Neural cell (in vitro differentiated cells): ENCODE measurements at regions not wholly inside any gene's neighbourhood (a gene's known extent, or its start where the extent isn't known, plus 50 kb on each side); places are given as distances from the start of the nearest gene placed in this dataset.

Source experiments
- H2AFZ ChIP-seq: fragments of 200-600, 300-800 bp; sonication (generic), shearing (Covaris generic); 2 replicates; pipeline ENCODE4 v1.6.0; 2014; ENCODE audit warnings: low read depth, mild to moderate bottlenecking, antibody characterized with exemption, low read length, moderate library complexity
- H3F3A ChIP-seq: fragments of 200-600 bp; shearing (Covaris generic); 2 replicates; pipeline ENCODE4 v1.6.1; 2016; ENCODE audit warnings: mild to moderate bottlenecking, moderate library complexity, mixed read lengths, antibody characterized with exemption, low read length; ENCODE audit not compliant: insufficient read depth, poor library complexity, severe bottlenecking
- H3K27ac ChIP-seq: fragments of 200-600, 300-800 bp; sonication (generic), shearing (Covaris generic); 2 replicates; pipeline ENCODE4 v1.5.1; 2014; ENCODE audit warnings: mild to moderate bottlenecking, low read length, moderate library complexity
- H3K27me3 ChIP-seq: fragments of 300-800, 200-600 bp; sonication (generic), shearing (Covaris generic); 2 replicates; pipeline ENCODE4 v1.6.0; 2014; ENCODE audit warnings: mild to moderate bottlenecking, low read depth, low read length, moderate library complexity; ENCODE audit not compliant: insufficient read depth
- H3K36me3 ChIP-seq: fragments of 300-800, 200-600 bp; sonication (generic), shearing (Covaris generic); 2 replicates; pipeline ENCODE4 v1.5.1; 2014; ENCODE audit warnings: mild to moderate bottlenecking, antibody characterized with exemption, low read length, moderate library complexity; ENCODE audit not compliant: insufficient read depth
- H3K4me2 ChIP-seq: fragments of 300-800, 200-600 bp; sonication (generic), shearing (Covaris generic); 2 replicates; pipeline ENCODE4 v1.6.0; 2014; ENCODE audit warnings: mild to moderate bottlenecking, low read length
- H3K4me3 ChIP-seq: fragments of 300-800, 200-600 bp; sonication (generic), shearing (Covaris generic); 2 replicates; pipeline ENCODE4 v1.5.1; 2014; ENCODE audit warnings: mild to moderate bottlenecking, low read length, moderate library complexity
- H3K79me2 ChIP-seq: fragments of 200-600 bp; shearing (Covaris generic); replicated peaks from 2 replicates; pipeline ENCODE4 v1.6.0; 2014; ENCODE audit warnings: mild to moderate bottlenecking, low read length, moderate library complexity; ENCODE audit not compliant: insufficient read depth
- H3K9ac ChIP-seq: fragments of 300-800, 200-600 bp; sonication (generic), shearing (Covaris generic); 2 replicates; pipeline ENCODE4 v1.6.1; 2016; ENCODE audit warnings: mild to moderate bottlenecking, low read length, mixed read lengths
- H3K9me2 ChIP-seq: fragments of 200-600 bp; shearing (Covaris generic); 2 replicates; pipeline ENCODE4 v1.6.1; 2016; ENCODE audit warnings: mild to moderate bottlenecking, low read length, mixed read lengths; ENCODE audit not compliant: insufficient read depth
- H3K9me3 ChIP-seq: fragments of 200-600, 300-800 bp; sonication (generic), shearing (Covaris generic); 2 replicates; pipeline ENCODE4 v1.6.1; 2016; ENCODE audit warnings: mild to moderate bottlenecking, mixed run types, low read length, moderate library complexity, mixed read lengths
- H4K20me1 ChIP-seq: fragments of 200-600 bp; shearing (Covaris generic); 2 replicates; pipeline ENCODE4 v1.6.1; 2016; ENCODE audit warnings: mild to moderate bottlenecking, mixed run types; ENCODE audit not compliant: insufficient read depth
- EP300 ChIP-seq: fragments of 450-650 bp; conservative IDR thresholded peaks from 2 replicates; pipeline ENCODE4 v1.6.1; 2014; ENCODE audit warnings: antibody characterized with exemption, mild to moderate bottlenecking, moderate library complexity; ENCODE audit not compliant: poor library complexity, severe bottlenecking
- EZH2 ChIP-seq: fragments of 200-600, 300-800 bp; shearing (Covaris generic), sonication (generic); IDR thresholded peaks from 2 replicates; pipeline ENCODE4 v1.6.1; 2014; ENCODE audit warnings: antibody characterized with exemption, low read length, borderline replicate concordance, mild to moderate bottlenecking; ENCODE audit not compliant: insufficient read depth, poor library complexity, severe bottlenecking
- MXI1 ChIP-seq: fragments of 450-650 bp; conservative IDR thresholded peaks from 2 replicates; pipeline ENCODE4 v1.6.1; 2014; ENCODE audit warnings: antibody characterized with exemption, mild to moderate bottlenecking; ENCODE audit not compliant: poor library complexity, severe bottlenecking
- POLR2AphosphoS5 ChIP-seq: IDR thresholded peaks from 2 replicates; pipeline ENCODE4 v1.6.1; 2012
- RAD21 ChIP-seq: fragments of 450-650 bp; conservative IDR thresholded peaks from 2 replicates; pipeline ENCODE4 v1.6.1; 2014; ENCODE audit warnings: antibody characterized with exemption, mild to moderate bottlenecking, moderate library complexity
- SMC3 ChIP-seq: fragments of 450-650 bp; conservative IDR thresholded peaks from 2 replicates; pipeline ENCODE4 v1.6.1; 2014; ENCODE audit warnings: antibody characterized with exemption, mild to moderate bottlenecking, moderate library complexity; ENCODE audit not compliant: poor library complexity
- TAF1 ChIP-seq: IDR thresholded peaks from 2 replicates; pipeline ENCODE4 v1.6.1; 2012; ENCODE audit warnings: low read depth
- TF ChIP-seq, protein P1 (sequence below): IDR thresholded peaks from 2 replicates; pipeline ENCODE4 v1.6.1; 2012; ENCODE audit warnings: borderline replicate concordance
- TF ChIP-seq, protein P2 (sequence below): fragments of 450-650 bp; IDR thresholded peaks from 2 replicates; pipeline ENCODE4 v1.5.1; 2014; ENCODE audit warnings: antibody characterized with exemption, mild to moderate bottlenecking, moderate library complexity; ENCODE audit not compliant: poor library complexity, severe bottlenecking

GRCh38 chr10:33523236-33523792 is 188.8 kb upstream of the NRP1 start:
- H3K27me3 ChIP-seq: no peaks in the 10 kb centered on the region
- H3K79me2 ChIP-seq: no peaks in the 10 kb centered on the region
- no peaks in the 10 kb centered on the region for H3K9me2 ChIP-seq
- H2AFZ ChIP-seq: no peak overlapping the region
- H3K9me3 ChIP-seq: no peaks in the 10 kb centered on the region
- H3K36me3 ChIP-seq: no peaks in the 10 kb centered on the region
- no peak overlapping the region for H3K9ac ChIP-seq
- TF ChIP-seq, protein P1, sequence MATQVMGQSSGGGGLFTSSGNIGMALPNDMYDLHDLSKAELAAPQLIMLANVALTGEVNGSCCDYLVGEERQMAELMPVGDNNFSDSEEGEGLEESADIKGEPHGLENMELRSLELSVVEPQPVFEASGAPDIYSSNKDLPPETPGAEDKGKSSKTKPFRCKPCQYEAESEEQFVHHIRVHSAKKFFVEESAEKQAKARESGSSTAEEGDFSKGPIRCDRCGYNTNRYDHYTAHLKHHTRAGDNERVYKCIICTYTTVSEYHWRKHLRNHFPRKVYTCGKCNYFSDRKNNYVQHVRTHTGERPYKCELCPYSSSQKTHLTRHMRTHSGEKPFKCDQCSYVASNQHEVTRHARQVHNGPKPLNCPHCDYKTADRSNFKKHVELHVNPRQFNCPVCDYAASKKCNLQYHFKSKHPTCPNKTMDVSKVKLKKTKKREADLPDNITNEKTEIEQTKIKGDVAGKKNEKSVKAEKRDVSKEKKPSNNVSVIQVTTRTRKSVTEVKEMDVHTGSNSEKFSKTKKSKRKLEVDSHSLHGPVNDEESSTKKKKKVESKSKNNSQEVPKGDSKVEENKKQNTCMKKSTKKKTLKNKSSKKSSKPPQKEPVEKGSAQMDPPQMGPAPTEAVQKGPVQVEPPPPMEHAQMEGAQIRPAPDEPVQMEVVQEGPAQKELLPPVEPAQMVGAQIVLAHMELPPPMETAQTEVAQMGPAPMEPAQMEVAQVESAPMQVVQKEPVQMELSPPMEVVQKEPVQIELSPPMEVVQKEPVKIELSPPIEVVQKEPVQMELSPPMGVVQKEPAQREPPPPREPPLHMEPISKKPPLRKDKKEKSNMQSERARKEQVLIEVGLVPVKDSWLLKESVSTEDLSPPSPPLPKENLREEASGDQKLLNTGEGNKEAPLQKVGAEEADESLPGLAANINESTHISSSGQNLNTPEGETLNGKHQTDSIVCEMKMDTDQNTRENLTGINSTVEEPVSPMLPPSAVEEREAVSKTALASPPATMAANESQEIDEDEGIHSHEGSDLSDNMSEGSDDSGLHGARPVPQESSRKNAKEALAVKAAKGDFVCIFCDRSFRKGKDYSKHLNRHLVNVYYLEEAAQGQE: no peak
- TF ChIP-seq RAD21: no peak
- no peak for TF ChIP-seq TAF1
- no peak for TF ChIP-seq MXI1
- TF ChIP-seq, protein P2, sequence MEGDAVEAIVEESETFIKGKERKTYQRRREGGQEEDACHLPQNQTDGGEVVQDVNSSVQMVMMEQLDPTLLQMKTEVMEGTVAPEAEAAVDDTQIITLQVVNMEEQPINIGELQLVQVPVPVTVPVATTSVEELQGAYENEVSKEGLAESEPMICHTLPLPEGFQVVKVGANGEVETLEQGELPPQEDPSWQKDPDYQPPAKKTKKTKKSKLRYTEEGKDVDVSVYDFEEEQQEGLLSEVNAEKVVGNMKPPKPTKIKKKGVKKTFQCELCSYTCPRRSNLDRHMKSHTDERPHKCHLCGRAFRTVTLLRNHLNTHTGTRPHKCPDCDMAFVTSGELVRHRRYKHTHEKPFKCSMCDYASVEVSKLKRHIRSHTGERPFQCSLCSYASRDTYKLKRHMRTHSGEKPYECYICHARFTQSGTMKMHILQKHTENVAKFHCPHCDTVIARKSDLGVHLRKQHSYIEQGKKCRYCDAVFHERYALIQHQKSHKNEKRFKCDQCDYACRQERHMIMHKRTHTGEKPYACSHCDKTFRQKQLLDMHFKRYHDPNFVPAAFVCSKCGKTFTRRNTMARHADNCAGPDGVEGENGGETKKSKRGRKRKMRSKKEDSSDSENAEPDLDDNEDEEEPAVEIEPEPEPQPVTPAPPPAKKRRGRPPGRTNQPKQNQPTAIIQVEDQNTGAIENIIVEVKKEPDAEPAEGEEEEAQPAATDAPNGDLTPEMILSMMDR: no peak
- TF ChIP-seq EZH2: no peak
- no peak for TF ChIP-seq SMC3
- no peak for TF ChIP-seq POLR2AphosphoS5
- TF ChIP-seq EP300: no peak
- H3K4me2 ChIP-seq: no peak overlapping the region
- no peaks in the 10 kb centered on the region for H4K20me1 ChIP-seq
- H3K27ac ChIP-seq: no peak overlapping the region
- no peaks in the 10 kb centered on the region for H3F3A ChIP-seq
- H3K4me3 ChIP-seq: no peak overlapping the region

- Histone ChIP-seq H3K4me3 (no peak overlapping the region), H3K27me3 (no peaks in the 10 kb centered on the region), H3K36me3 (no peaks in the 10 kb centered on the region), H2AFZ (no peak overlapping the region), H4K20me1 (no peaks in the 10 kb centered on the region), H3K27ac (peak overlapping the region; percentile 58), H3K9me2 (no peaks in the 10 kb centered on the region), H3K79me2 (no peaks in the 10 kb centered on the region), H3K4me2 (no peak overlapping the region), H3F3A (no peaks in the 10 kb centered on the region), H3K9me3 (no peaks in the 10 kb centered on the region), H3K9ac (no peak overlapping the region)
- TF ChIP-seq, protein P2: no peak
- TF ChIP-seq EP300 (peak; percentile 92), TAF1 (no peak), MXI1 (peak; percentile 10), POLR2AphosphoS5 (peak; percentile 64), RAD21 (peak; percentile 13)
- TF ChIP-seq, protein P1: peak; percentile 97
These were observed 187.4 kb upstream of the NRP1 start for GRCh38 chr10:33521904-33522303.
